GM12878 (cell line): ENCODE measurements at regions not wholly inside any gene's neighbourhood (a gene's known extent, or its start where the extent isn't known, plus 50 kb on each side); places are given as distances from the start of the nearest gene placed in this dataset.

Experiments
- ATAC-seq: fragments of 200-7000 bp; cut with Tn5 transposase; 3 replicates; pipeline ENCODE4 v1.9.1; 2020; ENCODE audit warnings: mild to moderate bottlenecking, moderate library complexity
- BruUV-seq: library from RNA; stranded (reverse); fragments of 400-500 nt; replicated peaks from 2 replicates; lab custom pipeline; 2021; lab: Mats Ljungman, UMichigan
- CTCF ChIA-PET: fragments of 300-600 bp; sonication (Branson Sonifier 250); formaldehyde crosslinking; extraction: SDS; loops from one replicate; lab custom pipeline; 2021; ENCODE audit warnings: inconsistent platforms; lab: Yijun Ruan, JAX
- POLR2A ChIA-PET: fragments of 350-600 bp; formaldehyde crosslinking; extraction: SDS; loops from one replicate; lab custom pipeline; 2021; ENCODE audit warnings: inconsistent platforms; lab: Charles Lee
- RAD21 ChIA-PET: fragments of 300-600 bp; sonication (Branson Sonifier 250); formaldehyde crosslinking; loops from one replicate; lab custom pipeline; 2023; ENCODE audit warnings: antibody characterized with exemption; ENCODE audit not compliant: unreplicated experiment; lab: Charles Lee
- SMC1A ChIA-PET: fragments of 300-600 bp; sonication (Branson Sonifier 250); formaldehyde crosslinking; loops from one replicate; lab custom pipeline; 2023; ENCODE audit not compliant: unreplicated experiment, uncharacterized antibody; lab: Charles Lee
- DNase-seq: peaks from one replicate; pipeline ENCODE4 v3.0.0-alpha.2; 2011; ENCODE audit warnings: low read depth, low spot score
- FAIRE-seq: peaks from 3 replicates; lab custom pipeline; 2011; peaks lifted over from hg19 to GRCh38; lab: Jason Lieb, UNC
- H2AFZ ChIP-seq: 2 replicates; pipeline ENCODE4 v1.6.0; 2011; ENCODE audit warnings: low read depth, low read length, control low read depth; ENCODE audit not compliant: control insufficient read depth
- H3K27ac ChIP-seq: 2 replicates; pipeline ENCODE4 v1.5.1; 2011; ENCODE audit warnings: control low read depth; ENCODE audit not compliant: control insufficient read depth, insufficient read depth
- H3K27me3 ChIP-seq, 2 experiments: replicated peaks in 1 of 2; 2 replicates each; pipeline versions ENCODE4 v1.6.0 to v1.6.1; 2011; ENCODE audit warnings: low read length in 1 of 2; ENCODE audit not compliant: control insufficient read depth in 2 of 2, insufficient read depth in 2 of 2
- H3K36me3 ChIP-seq, 2 experiments: 2 replicates each; pipeline ENCODE4 v1.5.1; 2011; ENCODE audit warnings: low read length in 1 of 2; ENCODE audit not compliant: control insufficient read depth in 2 of 2, insufficient read depth in 2 of 2
- H3K4me1 ChIP-seq: 2 replicates; pipeline ENCODE4 v1.6.1; 2011; ENCODE audit warnings: mild to moderate bottlenecking, low read length, moderate library complexity, mixed read lengths; ENCODE audit not compliant: control insufficient read depth, insufficient read depth
- H3K4me2 ChIP-seq: 2 replicates; pipeline ENCODE4 v1.6.0; 2011; ENCODE audit warnings: control low read depth; ENCODE audit not compliant: control insufficient read depth, insufficient read depth
- H3K4me3 ChIP-seq: fragments of 200-600 bp; sonication (generic); 2 replicates; pipeline ENCODE4 v1.5.1; 2016
- H3K79me2 ChIP-seq: 2 replicates; pipeline ENCODE4 v1.6.0; 2011; ENCODE audit warnings: low read length; ENCODE audit not compliant: control insufficient read depth, insufficient read depth
- H3K9ac ChIP-seq: 2 replicates; pipeline ENCODE4 v1.8.0; 2011; ENCODE audit warnings: low read length, control low read depth, mixed read lengths; ENCODE audit not compliant: control insufficient read depth, insufficient read depth
- H3K9me3 ChIP-seq: replicated peaks from 3 replicates; pipeline ENCODE4 v1.5.1; 2011; ENCODE audit warnings: mild to moderate bottlenecking, low read length; ENCODE audit not compliant: control insufficient read depth, insufficient read depth
- H4K20me1 ChIP-seq: 2 replicates; pipeline ENCODE4 v1.6.0; 2011; ENCODE audit not compliant: control insufficient read depth, insufficient read depth
- CBX5 ChIP-seq: sonication (generic); IDR thresholded peaks from 2 replicates; pipeline ENCODE4 v1.6.1; 2016; ENCODE audit warnings: low read depth, moderate library complexity, mild to moderate bottlenecking, inconsistent platforms
- NRF1 ChIP-seq: conservative IDR thresholded peaks from 2 replicates; pipeline ENCODE4 v1.6.1; 2011; ENCODE audit warnings: mild to moderate bottlenecking, low read depth, low read length, improper control_type of control experiment
- RCOR1 ChIP-seq: conservative IDR thresholded peaks from 2 replicates; pipeline ENCODE4 v1.6.1; 2012; ENCODE audit warnings: low read depth, low read length, improper control_type of control experiment
- SREBF1 ChIP-seq: IDR thresholded peaks from 2 replicates; pipeline ENCODE4 v1.6.1; 2012; ENCODE audit warnings: mild to moderate bottlenecking, low read length
- YY1 ChIP-seq: IDR thresholded peaks from 2 replicates; pipeline ENCODE4 v1.6.1; 2011; ENCODE audit warnings: low read depth, mild to moderate bottlenecking, low read length
- ZNF274 ChIP-seq: IDR thresholded peaks from one replicate; pipeline ENCODE4 v1.8.0; 2011; ENCODE audit not compliant: insufficient read length, insufficient read depth
- ZZZ3 ChIP-seq: IDR thresholded peaks from 2 replicates; pipeline ENCODE4 v1.6.1; 2011; ENCODE audit warnings: low read depth; ENCODE audit not compliant: control insufficient read depth, insufficient read length
- WGBS: methylation state at CpG from one replicate; pipeline ENCODE4 v1.1.6; 2016; ENCODE audit warnings: low lambda C conversion rate; ENCODE audit not compliant: insufficient replicate concordance, insufficient coverage; ENCODE audit errors: missing lambda C conversion rate; 5-methylcytosine and 5-hydroxymethylcytosine counted together
- in situ Hi-C: fragments of 300-500 bp; cut with MboI; formaldehyde crosslinking; loops from 9 replicates; pipeline ENCODE4 v1.14.3; 2018; ENCODE audit warnings: mixed read lengths
- intact Hi-C: fragments of 100-400 bp; cut with micrococcal nuclease; formaldehyde crosslinking; loops from one replicate; pipeline ENCODE4 v1.14.2; 2022; ENCODE audit not compliant: unreplicated experiment
- TF ChIP-seq, protein P1 (sequence below), 3 experiments: IDR thresholded peaks in 2 of 3; conservative IDR thresholded peaks in 1 of 3; 2 replicates each; pipeline ENCODE4 v1.5.1; 2011; ENCODE audit warnings: low read depth in 3 of 3, low read length in 3 of 3, mild to moderate bottlenecking in 3 of 3, control low read depth in 2 of 3, moderate library complexity in 2 of 3, inconsistent platforms in 1 of 3, mixed read lengths in 1 of 3; ENCODE audit not compliant: control insufficient read depth in 2 of 3, insufficient read depth in 1 of 3; ENCODE audit errors: extremely low read depth in 1 of 3
- TF ChIP-seq, protein P2 (sequence below): fragments of 450-650 bp; IDR thresholded peaks from 2 replicates; pipeline ENCODE4 v1.6.1; 2017; ENCODE audit warnings: antibody characterized with exemption, mild to moderate bottlenecking, moderate library complexity
- TF ChIP-seq, protein P3 (sequence below): IDR thresholded peaks from 2 replicates; pipeline ENCODE4 v1.6.1; 2011; ENCODE audit warnings: low read depth, low read length, improper control_type of control experiment, borderline replicate concordance

DNA sequence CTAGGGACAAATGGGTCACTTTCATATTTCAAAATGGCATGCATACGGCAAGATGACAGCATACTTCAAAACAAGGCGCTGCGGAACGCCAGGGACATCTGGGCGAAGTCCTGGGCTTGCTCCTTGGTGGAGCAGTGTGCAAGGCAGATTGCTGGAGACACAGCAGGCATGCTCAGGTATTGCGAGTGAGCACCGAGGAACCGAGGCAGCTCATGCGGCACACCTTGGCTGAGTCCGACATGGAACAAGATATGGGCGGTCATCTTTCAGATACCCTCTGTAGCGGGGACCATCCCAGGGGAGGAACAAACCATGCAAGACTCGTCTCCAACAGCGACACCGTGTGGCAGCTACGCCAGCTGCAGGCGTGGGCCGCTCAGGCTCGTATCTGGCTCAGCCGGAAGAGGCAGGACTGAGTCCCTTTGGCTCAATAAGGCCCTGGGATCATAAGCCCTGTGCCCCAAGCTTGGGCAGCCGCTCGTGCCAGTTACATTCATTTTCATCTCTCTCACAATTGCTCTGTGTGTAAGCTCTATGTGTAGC is 112.4 kb downstream of the NUFIP1 start:
- no TSS peak for BruUV-seq
- ChIA-PET SMC1A (no interaction called here), CTCF (no interaction called here), POLR2A (no interaction called here), RAD21 (interaction anchor here (0.7 kb wide), 1 partner anchor 33 kb away, joined by 3 read pairs; no protein-coding TSS in a partner anchor)
- Histone ChIP-seq H4K20me1 (no peaks in the 10 kb centered on the region), H3K79me2 (no peaks in the 10 kb centered on the region), H3K27ac (no peak overlapping the region), H3K4me3 (no peak overlapping the region), H3K4me2 (no peak overlapping the region), H2AFZ (no peak overlapping the region), H3K36me3 (no peaks in the 10 kb centered on the region), H3K27me3 (no peaks in the 10 kb centered on the region; a peak in 1 of 4 replicates), H3K9ac (no peak overlapping the region), H3K4me1 (no peaks in the 10 kb centered on the region), H3K9me3 (peaks cover 4% of the 10 kb centered on the region; the same call in 2 of the 3 replicates)
- DNase-seq (no peak), FAIRE-seq (no peak), ATAC-seq (no peak)
- in situ Hi-C loops (no loop called here), intact Hi-C loops (no loop called here)
- WGBS, result 71% methylated on average over 22 of the region's 22 CpGs
- TF ChIP-seq YY1, result no peak
- TF ChIP-seq, protein P1, sequence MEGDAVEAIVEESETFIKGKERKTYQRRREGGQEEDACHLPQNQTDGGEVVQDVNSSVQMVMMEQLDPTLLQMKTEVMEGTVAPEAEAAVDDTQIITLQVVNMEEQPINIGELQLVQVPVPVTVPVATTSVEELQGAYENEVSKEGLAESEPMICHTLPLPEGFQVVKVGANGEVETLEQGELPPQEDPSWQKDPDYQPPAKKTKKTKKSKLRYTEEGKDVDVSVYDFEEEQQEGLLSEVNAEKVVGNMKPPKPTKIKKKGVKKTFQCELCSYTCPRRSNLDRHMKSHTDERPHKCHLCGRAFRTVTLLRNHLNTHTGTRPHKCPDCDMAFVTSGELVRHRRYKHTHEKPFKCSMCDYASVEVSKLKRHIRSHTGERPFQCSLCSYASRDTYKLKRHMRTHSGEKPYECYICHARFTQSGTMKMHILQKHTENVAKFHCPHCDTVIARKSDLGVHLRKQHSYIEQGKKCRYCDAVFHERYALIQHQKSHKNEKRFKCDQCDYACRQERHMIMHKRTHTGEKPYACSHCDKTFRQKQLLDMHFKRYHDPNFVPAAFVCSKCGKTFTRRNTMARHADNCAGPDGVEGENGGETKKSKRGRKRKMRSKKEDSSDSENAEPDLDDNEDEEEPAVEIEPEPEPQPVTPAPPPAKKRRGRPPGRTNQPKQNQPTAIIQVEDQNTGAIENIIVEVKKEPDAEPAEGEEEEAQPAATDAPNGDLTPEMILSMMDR (IDR thresholded peaks at IDR 0.05 in 2 of 3, conservative IDR thresholded peaks at IDR 0.05 in 1 of 3; ENCODE audit: control insufficient read depth in 2 of 3, extremely low read depth in 1 of 3, insufficient read depth in 1 of 3, low read depth in 3 of 3, low read length in 3 of 3), result peak; percentile 1 to 24 (median 16); a peak in 1 of 6 replicates

DNA sequence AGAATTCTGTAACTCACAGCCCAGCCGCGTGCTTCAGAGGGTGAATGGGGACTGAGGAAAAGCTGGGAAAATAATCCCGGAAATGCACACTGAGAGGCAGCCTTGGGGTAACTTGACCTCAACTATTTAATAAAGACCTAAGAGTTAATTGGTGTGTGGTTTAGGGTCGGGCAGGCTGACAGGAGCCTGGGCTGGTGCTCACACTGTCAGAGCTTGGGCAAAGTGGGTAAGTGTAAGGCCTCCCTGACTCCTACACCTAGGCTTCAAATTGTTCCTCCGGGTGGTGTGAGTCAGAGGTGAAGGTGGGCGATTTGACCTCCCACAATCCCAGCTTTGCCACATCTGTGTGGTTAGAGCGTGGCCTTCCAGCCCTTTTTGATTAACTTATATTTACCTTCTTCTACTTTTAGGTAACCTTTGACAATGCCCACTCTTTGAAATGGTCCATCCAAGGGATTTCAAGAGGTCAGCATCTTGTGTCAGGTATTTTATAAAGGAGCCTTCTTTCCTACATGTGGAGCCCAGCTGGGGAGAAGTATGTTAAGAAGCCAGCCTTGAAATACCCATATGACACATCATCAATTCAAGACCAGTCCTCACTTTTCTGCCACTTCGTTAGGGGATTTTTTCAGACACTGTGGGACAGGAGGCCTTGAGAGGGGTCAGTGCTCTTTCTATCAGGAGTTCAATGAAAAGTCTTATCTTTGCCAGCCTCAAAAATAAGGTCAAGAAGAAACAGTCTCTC is 114.2 kb downstream of the NUFIP1 start:
- in situ Hi-C loops, result loop anchor here (5.0 kb wide), 1 partner anchor 393 kb away; no protein-coding TSS in a partner anchor
- intact Hi-C loops, result no loop called here
- 40% methylated on average over 8 of the region's 8 CpGs for WGBS
- TF ChIP-seq ZNF274 (no peak), NRF1 (no peak), ZZZ3 (no peak), RCOR1 (no peak), CBX5 (no peak), SREBF1 (no peak)
- TF ChIP-seq, protein P2, sequence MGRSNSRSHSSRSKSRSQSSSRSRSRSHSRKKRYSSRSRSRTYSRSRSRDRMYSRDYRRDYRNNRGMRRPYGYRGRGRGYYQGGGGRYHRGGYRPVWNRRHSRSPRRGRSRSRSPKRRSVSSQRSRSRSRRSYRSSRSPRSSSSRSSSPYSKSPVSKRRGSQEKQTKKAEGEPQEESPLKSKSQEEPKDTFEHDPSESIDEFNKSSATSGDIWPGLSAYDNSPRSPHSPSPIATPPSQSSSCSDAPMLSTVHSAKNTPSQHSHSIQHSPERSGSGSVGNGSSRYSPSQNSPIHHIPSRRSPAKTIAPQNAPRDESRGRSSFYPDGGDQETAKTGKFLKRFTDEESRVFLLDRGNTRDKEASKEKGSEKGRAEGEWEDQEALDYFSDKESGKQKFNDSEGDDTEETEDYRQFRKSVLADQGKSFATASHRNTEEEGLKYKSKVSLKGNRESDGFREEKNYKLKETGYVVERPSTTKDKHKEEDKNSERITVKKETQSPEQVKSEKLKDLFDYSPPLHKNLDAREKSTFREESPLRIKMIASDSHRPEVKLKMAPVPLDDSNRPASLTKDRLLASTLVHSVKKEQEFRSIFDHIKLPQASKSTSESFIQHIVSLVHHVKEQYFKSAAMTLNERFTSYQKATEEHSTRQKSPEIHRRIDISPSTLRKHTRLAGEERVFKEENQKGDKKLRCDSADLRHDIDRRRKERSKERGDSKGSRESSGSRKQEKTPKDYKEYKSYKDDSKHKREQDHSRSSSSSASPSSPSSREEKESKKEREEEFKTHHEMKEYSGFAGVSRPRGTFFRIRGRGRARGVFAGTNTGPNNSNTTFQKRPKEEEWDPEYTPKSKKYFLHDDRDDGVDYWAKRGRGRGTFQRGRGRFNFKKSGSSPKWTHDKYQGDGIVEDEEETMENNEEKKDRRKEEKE, result no peak
- TF ChIP-seq, protein P3, sequence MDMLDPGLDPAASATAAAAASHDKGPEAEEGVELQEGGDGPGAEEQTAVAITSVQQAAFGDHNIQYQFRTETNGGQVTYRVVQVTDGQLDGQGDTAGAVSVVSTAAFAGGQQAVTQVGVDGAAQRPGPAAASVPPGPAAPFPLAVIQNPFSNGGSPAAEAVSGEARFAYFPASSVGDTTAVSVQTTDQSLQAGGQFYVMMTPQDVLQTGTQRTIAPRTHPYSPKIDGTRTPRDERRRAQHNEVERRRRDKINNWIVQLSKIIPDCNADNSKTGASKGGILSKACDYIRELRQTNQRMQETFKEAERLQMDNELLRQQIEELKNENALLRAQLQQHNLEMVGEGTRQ, result no peak

More for the DNA sequence above, 114.2 kb downstream of the NUFIP1 start:
- FAIRE-seq, result no peak
- DNase-seq, result no peak
- H3K36me3 ChIP-seq, result no peaks in the 10 kb centered on the region
- peaks cover 4% of the 10 kb centered on the region; the same call in 2 of the 3 replicates for H3K9me3 ChIP-seq
- H3K79me2 ChIP-seq, result no peaks in the 10 kb centered on the region
- no TSS peak for BruUV-seq
- no peak overlapping the region for H3K9ac ChIP-seq
- no peaks in the 10 kb centered on the region for H4K20me1 ChIP-seq
- RAD21 ChIA-PET, result no interaction called here
- H3K27ac ChIP-seq, result no peak overlapping the region
- no peaks in the 10 kb centered on the region; a peak in 1 of 4 replicates for H3K27me3 ChIP-seq
- POLR2A ChIA-PET, result no interaction called here
- CTCF ChIA-PET, result no interaction called here
- no peak overlapping the region for H3K4me2 ChIP-seq
- H3K4me1 ChIP-seq, result no peaks in the 10 kb centered on the region
- ATAC-seq, result no peak
- no peak overlapping the region for H3K4me3 ChIP-seq
- SMC1A ChIA-PET, result no interaction called here
- no peak overlapping the region for H2AFZ ChIP-seq
